HCT116 (cell line): ENCODE measurements at regions not wholly inside any gene's neighbourhood (a gene's known extent, or its start where the extent isn't known, plus 50 kb on each side); places are given as distances from the start of the nearest gene placed in this dataset.

ENCODE experiments used
- EZH2 ChIP-seq: fragments of 200-600 bp; sonication (generic); IDR thresholded peaks from 2 replicates; pipeline ENCODE4 v1.6.1; 2017; ENCODE audit warnings: antibody characterized with exemption, mixed run types
- EZH2phosphoT487 ChIP-seq: fragments of 200-600 bp; IDR thresholded peaks from 2 replicates; pipeline ENCODE4 v1.6.1; 2018; ENCODE audit warnings: antibody characterized with exemption, borderline replicate concordance
- JUND ChIP-seq: IDR thresholded peaks from 2 replicates; pipeline ENCODE4 v1.6.1; 2012
- POLR2A ChIP-seq: IDR thresholded peaks from 2 replicates; pipeline ENCODE4 v1.7.0; 2011; ENCODE audit warnings: borderline replicate concordance; ENCODE audit not compliant: insufficient read depth, insufficient read length; ENCODE audit errors: extremely low read depth
- POLR2AphosphoS5 ChIP-seq: IDR thresholded peaks from 2 replicates; pipeline ENCODE4 v1.6.1; 2011; ENCODE audit warnings: mild to moderate bottlenecking, low read depth, low read length, moderate library complexity
- RAD21 ChIP-seq: IDR thresholded peaks from 2 replicates; pipeline ENCODE4 v1.6.1; 2012; ENCODE audit warnings: low read depth, mild to moderate bottlenecking
- TF ChIP-seq, protein P1 (sequence below): IDR thresholded peaks from 2 replicates; pipeline ENCODE4 v1.6.1; 2011; ENCODE audit warnings: mild to moderate bottlenecking, low read length, moderate library complexity; ENCODE audit not compliant: insufficient replicate concordance; ENCODE audit errors: extremely low read depth
- TF ChIP-seq, protein P2 (sequence below), 3 experiments: fragments of 200-600 bp in 1 of 3; sonication (generic) in 1 of 3; IDR thresholded peaks in 2 of 3; conservative IDR thresholded peaks in 1 of 3; 2 replicates each; pipeline ENCODE4 v1.5.1; 2012 to 2017; ENCODE audit warnings: low read depth in 2 of 3, low read length in 2 of 3, antibody characterized with exemption in 1 of 3, borderline replicate concordance in 1 of 3, control low read depth in 1 of 3, mild to moderate bottlenecking in 1 of 3, mixed read lengths in 1 of 3, mixed run types in 1 of 3, moderate library complexity in 1 of 3; ENCODE audit not compliant: insufficient read depth in 1 of 3
- TF ChIP-seq, protein P3 (sequence below): IDR thresholded peaks from 2 replicates; pipeline ENCODE4 v1.6.1; 2012; ENCODE audit warnings: low read depth
- TF ChIP-seq, protein P4 (sequence below): IDR thresholded peaks from 2 replicates; pipeline ENCODE4 v1.6.1; 2012

DNA sequence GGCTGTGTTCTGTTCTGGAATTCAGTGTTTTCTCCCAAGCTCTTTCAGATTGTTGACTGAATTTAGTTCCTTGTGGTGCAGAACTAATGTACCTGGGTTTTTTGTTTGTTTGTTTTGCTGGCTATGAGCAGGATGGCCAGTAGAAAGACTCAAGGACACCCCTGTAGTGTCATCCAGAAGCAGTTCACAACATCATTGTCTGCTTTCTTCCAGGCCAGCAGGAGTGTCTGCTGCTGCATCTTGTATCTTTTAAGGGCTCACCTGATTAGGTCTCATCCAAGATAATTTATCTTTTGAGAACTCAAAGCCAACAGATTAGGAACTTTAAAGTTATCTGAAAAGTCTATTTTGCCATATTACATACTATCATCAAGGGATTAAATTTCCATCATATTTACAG, 318.5 kb upstream of the MC4R start:
- TF ChIP-seq, protein P1, sequence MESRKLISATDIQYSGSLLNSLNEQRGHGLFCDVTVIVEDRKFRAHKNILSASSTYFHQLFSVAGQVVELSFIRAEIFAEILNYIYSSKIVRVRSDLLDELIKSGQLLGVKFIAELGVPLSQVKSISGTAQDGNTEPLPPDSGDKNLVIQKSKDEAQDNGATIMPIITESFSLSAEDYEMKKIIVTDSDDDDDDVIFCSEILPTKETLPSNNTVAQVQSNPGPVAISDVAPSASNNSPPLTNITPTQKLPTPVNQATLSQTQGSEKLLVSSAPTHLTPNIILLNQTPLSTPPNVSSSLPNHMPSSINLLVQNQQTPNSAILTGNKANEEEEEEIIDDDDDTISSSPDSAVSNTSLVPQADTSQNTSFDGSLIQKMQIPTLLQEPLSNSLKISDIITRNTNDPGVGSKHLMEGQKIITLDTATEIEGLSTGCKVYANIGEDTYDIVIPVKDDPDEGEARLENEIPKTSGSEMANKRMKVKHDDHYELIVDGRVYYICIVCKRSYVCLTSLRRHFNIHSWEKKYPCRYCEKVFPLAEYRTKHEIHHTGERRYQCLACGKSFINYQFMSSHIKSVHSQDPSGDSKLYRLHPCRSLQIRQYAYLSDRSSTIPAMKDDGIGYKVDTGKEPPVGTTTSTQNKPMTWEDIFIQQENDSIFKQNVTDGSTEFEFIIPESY: no peak
- TF ChIP-seq, protein P2, sequence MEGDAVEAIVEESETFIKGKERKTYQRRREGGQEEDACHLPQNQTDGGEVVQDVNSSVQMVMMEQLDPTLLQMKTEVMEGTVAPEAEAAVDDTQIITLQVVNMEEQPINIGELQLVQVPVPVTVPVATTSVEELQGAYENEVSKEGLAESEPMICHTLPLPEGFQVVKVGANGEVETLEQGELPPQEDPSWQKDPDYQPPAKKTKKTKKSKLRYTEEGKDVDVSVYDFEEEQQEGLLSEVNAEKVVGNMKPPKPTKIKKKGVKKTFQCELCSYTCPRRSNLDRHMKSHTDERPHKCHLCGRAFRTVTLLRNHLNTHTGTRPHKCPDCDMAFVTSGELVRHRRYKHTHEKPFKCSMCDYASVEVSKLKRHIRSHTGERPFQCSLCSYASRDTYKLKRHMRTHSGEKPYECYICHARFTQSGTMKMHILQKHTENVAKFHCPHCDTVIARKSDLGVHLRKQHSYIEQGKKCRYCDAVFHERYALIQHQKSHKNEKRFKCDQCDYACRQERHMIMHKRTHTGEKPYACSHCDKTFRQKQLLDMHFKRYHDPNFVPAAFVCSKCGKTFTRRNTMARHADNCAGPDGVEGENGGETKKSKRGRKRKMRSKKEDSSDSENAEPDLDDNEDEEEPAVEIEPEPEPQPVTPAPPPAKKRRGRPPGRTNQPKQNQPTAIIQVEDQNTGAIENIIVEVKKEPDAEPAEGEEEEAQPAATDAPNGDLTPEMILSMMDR (IDR thresholded peaks at IDR 0.05 in 2 of 3, conservative IDR thresholded peaks at IDR 0.05 in 1 of 3; ENCODE audit: borderline replicate concordance in 1 of 3, insufficient read depth in 1 of 3, low read depth in 2 of 3, low read length in 2 of 3): no peak
- TF ChIP-seq EZH2phosphoT487 (no peak), RAD21 (no peak), JUND (no peak), POLR2A (no peak), POLR2AphosphoS5 (no peak), EZH2 (no peak)
- TF ChIP-seq, protein P3, sequence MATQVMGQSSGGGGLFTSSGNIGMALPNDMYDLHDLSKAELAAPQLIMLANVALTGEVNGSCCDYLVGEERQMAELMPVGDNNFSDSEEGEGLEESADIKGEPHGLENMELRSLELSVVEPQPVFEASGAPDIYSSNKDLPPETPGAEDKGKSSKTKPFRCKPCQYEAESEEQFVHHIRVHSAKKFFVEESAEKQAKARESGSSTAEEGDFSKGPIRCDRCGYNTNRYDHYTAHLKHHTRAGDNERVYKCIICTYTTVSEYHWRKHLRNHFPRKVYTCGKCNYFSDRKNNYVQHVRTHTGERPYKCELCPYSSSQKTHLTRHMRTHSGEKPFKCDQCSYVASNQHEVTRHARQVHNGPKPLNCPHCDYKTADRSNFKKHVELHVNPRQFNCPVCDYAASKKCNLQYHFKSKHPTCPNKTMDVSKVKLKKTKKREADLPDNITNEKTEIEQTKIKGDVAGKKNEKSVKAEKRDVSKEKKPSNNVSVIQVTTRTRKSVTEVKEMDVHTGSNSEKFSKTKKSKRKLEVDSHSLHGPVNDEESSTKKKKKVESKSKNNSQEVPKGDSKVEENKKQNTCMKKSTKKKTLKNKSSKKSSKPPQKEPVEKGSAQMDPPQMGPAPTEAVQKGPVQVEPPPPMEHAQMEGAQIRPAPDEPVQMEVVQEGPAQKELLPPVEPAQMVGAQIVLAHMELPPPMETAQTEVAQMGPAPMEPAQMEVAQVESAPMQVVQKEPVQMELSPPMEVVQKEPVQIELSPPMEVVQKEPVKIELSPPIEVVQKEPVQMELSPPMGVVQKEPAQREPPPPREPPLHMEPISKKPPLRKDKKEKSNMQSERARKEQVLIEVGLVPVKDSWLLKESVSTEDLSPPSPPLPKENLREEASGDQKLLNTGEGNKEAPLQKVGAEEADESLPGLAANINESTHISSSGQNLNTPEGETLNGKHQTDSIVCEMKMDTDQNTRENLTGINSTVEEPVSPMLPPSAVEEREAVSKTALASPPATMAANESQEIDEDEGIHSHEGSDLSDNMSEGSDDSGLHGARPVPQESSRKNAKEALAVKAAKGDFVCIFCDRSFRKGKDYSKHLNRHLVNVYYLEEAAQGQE: no peak
- TF ChIP-seq, protein P4, sequence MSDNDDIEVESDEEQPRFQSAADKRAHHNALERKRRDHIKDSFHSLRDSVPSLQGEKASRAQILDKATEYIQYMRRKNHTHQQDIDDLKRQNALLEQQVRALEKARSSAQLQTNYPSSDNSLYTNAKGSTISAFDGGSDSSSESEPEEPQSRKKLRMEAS: no peak
